ENCODE measurements at regions not wholly inside any gene's neighbourhood (a gene's known extent, or its start where the extent isn't known, plus 50 kb on each side); places are given as distances from the start of the nearest gene placed in this dataset.
"Not testable (repeated sequence)": the region's sequence is repeated elsewhere in the genome, so short reads cannot be mapped to it uniquely, and the experiment has no call there.

GRCh38 chr4:180360113-180360512 is 1883.1 kb upstream of the TENM3 start:
- not testable (repeated sequence) for DNase-seq

- DNase-seq, result no peak
These were observed 1879.4 kb upstream of the TENM3 start for GRCh38 chr4:180363815-180364214.

- DNase-seq, result no peak
These were observed 1870.5 kb upstream of the TENM3 start for GRCh38 chr4:180372691-180373090.

GRCh38 chr4:180377741-180378140 is 1865.5 kb upstream of the TENM3 start:
- no peak for DNase-seq

- no peak for DNase-seq
These were observed 1862.5 kb upstream of the TENM3 start for GRCh38 chr4:180380733-180381132.

- no peak for DNase-seq
These were observed 1851.6 kb upstream of the TENM3 start for GRCh38 chr4:180391613-180392012.

- no peak for DNase-seq
These were observed 1848.9 kb upstream of the TENM3 start for GRCh38 chr4:180394312-180394711.

GRCh38 chr4:180394730-180395129 is 1848.5 kb upstream of the TENM3 start:
- DNase-seq, result no peak

- DNase-seq, result no peak
These were observed 1844.6 kb upstream of the TENM3 start for GRCh38 chr4:180398564-180398963.

- DNase-seq, result no peak
These were observed 1835.8 kb upstream of the TENM3 start for GRCh38 chr4:180407275-180407885.

GRCh38 chr4:180418819-180419531 is 1824.2 kb upstream of the TENM3 start:
- no peak for DNase-seq

- DNase-seq, result no peak
These were observed 1820.1 kb upstream of the TENM3 start for GRCh38 chr4:180422989-180423711.

- DNase-seq, result no peak
These were observed 1819.5 kb upstream of the TENM3 start for GRCh38 chr4:180423712-180424057.

- no peak for DNase-seq
These were observed 1816.3 kb upstream of the TENM3 start for GRCh38 chr4:180426938-180427337.

- DNase-seq, result no peak
These were observed 1812.9 kb upstream of the TENM3 start for GRCh38 chr4:180430283-180430682.

- DNase-seq, result no peak
These were observed 1808.9 kb upstream of the TENM3 start for GRCh38 chr4:180434131-180434895.

GRCh38 chr4:180436361-180436760 is 1806.8 kb upstream of the TENM3 start:
- no peak for DNase-seq

- no peak for DNase-seq
These were observed 1805.6 kb upstream of the TENM3 start for GRCh38 chr4:180437601-180438000.

- DNase-seq, result no peak
These were observed 1794.9 kb upstream of the TENM3 start for GRCh38 chr4:180448306-180448705.

GRCh38 chr4:180449395-180449956 is 1793.7 kb upstream of the TENM3 start:
- no peak for DNase-seq

GRCh38 chr4:180455226-180455625 is 1788.0 kb upstream of the TENM3 start:
- DNase-seq, result no peak

GRCh38 chr4:180456928-180457327 is 1786.3 kb upstream of the TENM3 start:
- DNase-seq, result no peak

- no peak for DNase-seq
These were observed 1781.1 kb upstream of the TENM3 start for GRCh38 chr4:180462116-180462515.

Measured in activated CD4-positive, alpha-beta T cell treated with anti-CD3 and anti-CD28 coated beads, Interleukin-2, amount 50 U/mL, for 48 hours (primary cell).